Duodenal mucosa (tissue), 2 donors: ENCODE measurements at regions not wholly inside any gene's neighbourhood (a gene's known extent, or its start where the extent isn't known, plus 50 kb on each side); places are given as distances from the start of the nearest gene placed in this dataset.

Experiments
- H3K27ac ChIP-seq: one replicate; pipeline ENCODE4 v1.7.0; 2013; ENCODE audit warnings: low read depth, low read length
- H3K27me3 ChIP-seq, 2 donors: one replicate each; pipeline ENCODE4 v1.7.0; 2013; ENCODE audit warnings: low read length in 2 of 2, control low read depth in 1 of 2; ENCODE audit not compliant: insufficient read depth in 2 of 2, control insufficient read depth in 1 of 2
- H3K36me3 ChIP-seq, 2 donors: one replicate each; pipeline ENCODE4 v1.7.0; 2013; ENCODE audit warnings: low read length in 2 of 2, control low read depth in 1 of 2; ENCODE audit not compliant: insufficient read depth in 2 of 2, control insufficient read depth in 1 of 2
- H3K4me1 ChIP-seq, 2 donors: one replicate each; pipeline ENCODE4 v1.7.0; 2013; ENCODE audit warnings: low read length in 2 of 2, control low read depth in 1 of 2; ENCODE audit not compliant: insufficient read depth in 2 of 2, control insufficient read depth in 1 of 2
- H3K4me3 ChIP-seq, 2 donors: one replicate each; pipeline ENCODE4 v1.7.0; 2013; ENCODE audit warnings: low read length in 2 of 2, low read depth in 1 of 2
- H3K9ac ChIP-seq, 2 donors: one replicate each; pipeline ENCODE4 v1.7.0; 2013; ENCODE audit warnings: low read length in 2 of 2, low read depth in 1 of 2
- H3K9me3 ChIP-seq, 2 donors: one replicate each; pipeline ENCODE4 v1.7.0; 2013; ENCODE audit warnings: low read length in 2 of 2, control low read depth in 1 of 2; ENCODE audit not compliant: control insufficient read depth in 1 of 2

DNA sequence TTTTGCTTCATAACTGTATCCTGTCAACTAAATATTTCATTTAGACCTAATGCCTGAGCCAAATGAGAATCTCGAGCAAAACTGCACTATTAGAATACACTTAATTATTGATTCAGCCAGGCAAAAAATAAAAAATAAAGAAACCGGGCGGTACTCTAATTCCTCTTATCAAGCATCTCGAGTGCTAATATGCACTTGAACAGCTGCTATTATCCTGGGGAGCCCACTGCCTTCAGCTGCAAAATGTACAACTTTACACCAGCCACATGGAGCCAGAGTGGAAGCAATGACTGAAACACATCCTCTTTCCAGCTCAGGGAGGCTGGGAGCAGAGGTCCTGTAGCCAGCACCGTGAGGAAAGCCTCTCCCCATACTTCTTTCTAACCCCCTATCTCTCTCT lies 390.0 kb upstream of the CADM1 start:
- Histone ChIP-seq H3K27ac (no peak overlapping the region), H3K4me3 (no peak overlapping the region), H3K36me3 (no peaks in the 10 kb centered on the region), H3K9ac (no peak overlapping the region), H3K27me3 (no peaks in the 10 kb centered on the region), H3K9me3 (no peaks in the 10 kb centered on the region), H3K4me1 (no peaks in the 10 kb centered on the region)

DNA sequence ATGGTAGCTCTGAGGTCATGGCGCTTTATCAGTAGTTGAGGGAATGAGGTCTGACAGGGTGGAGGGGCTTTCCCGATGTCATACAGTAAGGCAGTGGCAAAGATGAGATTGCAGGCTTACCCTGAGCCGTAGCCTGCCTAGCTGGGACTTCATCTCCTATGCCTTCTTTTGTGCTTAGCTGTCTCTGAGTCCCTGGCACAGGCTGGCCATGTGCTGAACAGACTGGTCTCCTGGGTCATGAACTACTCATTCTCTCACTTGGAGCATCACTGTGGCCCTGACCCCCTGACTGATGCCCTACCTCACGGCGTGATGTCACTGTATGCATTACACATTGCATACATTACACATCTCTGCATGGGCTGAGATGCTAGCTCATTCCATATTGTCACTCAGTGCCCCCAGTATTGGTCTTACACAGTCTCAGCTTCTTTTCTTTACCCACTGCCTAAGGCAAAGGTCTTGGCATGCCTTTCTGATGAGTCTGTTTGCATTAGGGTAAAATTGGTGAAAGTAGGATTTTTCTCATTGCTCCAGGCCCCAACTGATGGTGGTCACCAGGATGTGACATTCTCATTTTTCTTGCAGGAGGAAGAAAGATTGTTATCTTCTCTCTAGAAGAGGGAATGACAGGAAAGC lies 389.4 kb upstream of the CADM1 start:
- Histone ChIP-seq H3K27ac (no peak overlapping the region), H3K9ac (no peak overlapping the region), H3K27me3 (no peaks in the 10 kb centered on the region), H3K4me1 (no peaks in the 10 kb centered on the region), H3K4me3 (no peak overlapping the region), H3K9me3 (no peaks in the 10 kb centered on the region), H3K36me3 (no peaks in the 10 kb centered on the region)

GRCh38 chr11:115892016-115892415 lies 387.8 kb upstream of the CADM1 start:
- Histone ChIP-seq H3K4me1 (no peaks in the 10 kb centered on the region), H3K27me3 (no peaks in the 10 kb centered on the region), H3K9me3 (no peaks in the 10 kb centered on the region), H3K27ac (no peak overlapping the region), H3K36me3 (no peaks in the 10 kb centered on the region), H3K9ac (no peak overlapping the region), H3K4me3 (no peak overlapping the region)

GRCh38 chr11:115891581-115891980 lies 387.4 kb upstream of the CADM1 start:
- H3K9ac ChIP-seq = no peak overlapping the region
- H3K36me3 ChIP-seq = no peaks in the 10 kb centered on the region
- H3K27ac ChIP-seq = no peak overlapping the region
- no peaks in the 10 kb centered on the region for H3K4me1 ChIP-seq
- H3K27me3 ChIP-seq = no peaks in the 10 kb centered on the region
- H3K9me3 ChIP-seq = no peaks in the 10 kb centered on the region
- H3K4me3 ChIP-seq = no peak overlapping the region

DNA sequence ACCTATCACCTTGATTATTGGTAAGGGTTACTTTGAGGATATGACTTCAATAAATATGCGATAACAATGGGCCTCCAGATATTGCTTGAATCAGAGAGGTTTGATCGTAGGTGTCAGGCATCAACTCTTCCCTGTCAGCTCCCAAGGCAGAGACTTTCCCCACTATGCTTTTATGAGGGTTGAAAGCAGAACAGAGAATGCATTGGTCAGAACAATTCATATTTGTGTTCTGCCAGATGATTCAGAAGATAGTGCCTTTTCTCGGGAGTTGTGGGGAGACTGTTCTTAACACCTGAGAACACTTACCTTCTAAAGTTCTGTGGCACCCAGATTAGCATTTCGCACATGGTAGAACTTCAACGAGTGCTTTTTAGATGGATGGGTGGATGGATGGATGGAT lies 386.3 kb upstream of the CADM1 start:
- Histone ChIP-seq H3K4me3 (no peak overlapping the region), H3K27me3 (no peaks in the 10 kb centered on the region), H3K9me3 (no peaks in the 10 kb centered on the region), H3K9ac (no peak overlapping the region), H3K27ac (no peak overlapping the region), H3K36me3 (no peaks in the 10 kb centered on the region), H3K4me1 (no peaks in the 10 kb centered on the region)

- Histone ChIP-seq H3K4me3 (no peak overlapping the region), H3K36me3 (no peaks in the 10 kb centered on the region), H3K4me1 (no peaks in the 10 kb centered on the region), H3K27me3 (no peaks in the 10 kb centered on the region), H3K9ac (no peak overlapping the region), H3K27ac (no peak overlapping the region), H3K9me3 (no peaks in the 10 kb centered on the region)
These were observed 385.5 kb upstream of the CADM1 start for GRCh38 chr11:115889712-115890111.

DNA sequence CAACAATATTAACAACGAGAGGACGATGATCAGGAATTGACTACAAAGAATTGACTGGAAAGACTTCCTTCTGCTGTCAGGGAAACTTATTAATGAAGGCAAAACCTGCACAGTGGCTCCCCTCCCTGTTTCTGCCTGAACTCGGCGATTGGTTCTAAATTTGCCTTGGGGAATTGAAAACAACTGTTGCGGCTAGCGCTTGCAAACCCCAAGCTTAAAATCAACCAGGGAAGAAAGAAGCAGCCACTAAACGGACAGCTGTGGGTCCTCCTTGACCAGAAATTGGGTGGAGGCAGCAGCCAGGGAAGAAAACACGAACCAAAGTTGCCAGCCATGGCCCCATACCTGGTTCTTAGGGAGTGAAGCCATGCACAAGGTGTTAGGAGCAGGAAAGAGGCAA lies 383.5 kb upstream of the CADM1 start:
- Histone ChIP-seq H3K36me3 (no peaks in the 10 kb centered on the region), H3K4me1 (no peaks in the 10 kb centered on the region), H3K4me3 (no peak overlapping the region), H3K27me3 (no peaks in the 10 kb centered on the region), H3K9me3 (no peaks in the 10 kb centered on the region), H3K9ac (no peak overlapping the region), H3K27ac (no peak overlapping the region)

DNA sequence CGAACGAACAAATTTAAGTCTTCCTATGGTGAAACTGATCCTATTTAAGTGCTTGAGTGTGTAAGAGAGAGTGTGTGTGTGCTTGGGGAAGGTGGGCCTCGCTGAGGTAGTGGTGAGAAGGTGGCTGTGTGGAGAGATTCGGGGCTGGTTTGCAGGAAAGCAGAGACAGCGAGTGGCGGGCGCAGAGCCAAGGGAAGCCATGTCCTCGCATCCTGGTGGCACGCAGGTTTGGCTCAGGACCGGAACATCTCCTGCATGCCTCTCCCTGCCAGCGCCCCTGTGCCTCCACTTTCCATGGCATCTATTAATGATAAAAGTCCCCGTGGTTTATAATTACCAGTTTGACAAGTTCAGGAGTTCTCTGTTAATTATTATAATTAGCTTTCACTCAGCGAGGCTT lies 383.1 kb upstream of the CADM1 start:
- Histone ChIP-seq H3K9ac (no peak overlapping the region), H3K27ac (no peak overlapping the region), H3K4me1 (no peaks in the 10 kb centered on the region), H3K36me3 (no peaks in the 10 kb centered on the region), H3K9me3 (no peaks in the 10 kb centered on the region), H3K4me3 (no peak overlapping the region), H3K27me3 (no peaks in the 10 kb centered on the region)

- H3K9ac ChIP-seq = no peak overlapping the region
- no peak overlapping the region for H3K4me3 ChIP-seq
- no peak overlapping the region for H3K27ac ChIP-seq
- H3K4me1 ChIP-seq = no peaks in the 10 kb centered on the region
- no peaks in the 10 kb centered on the region for H3K36me3 ChIP-seq
- H3K27me3 ChIP-seq = no peaks in the 10 kb centered on the region
- no peaks in the 10 kb centered on the region for H3K9me3 ChIP-seq
These were observed 382.2 kb upstream of the CADM1 start for GRCh38 chr11:115886422-115886733.

GRCh38 chr11:115885535-115886421 lies 381.6 kb upstream of the CADM1 start:
- no peaks in the 10 kb centered on the region for H3K27me3 ChIP-seq
- H3K4me3 ChIP-seq = no peak overlapping the region

More at GRCh38 chr11:115885535-115886421, 381.6 kb upstream of the CADM1 start:
- Histone ChIP-seq H3K4me1 (no peaks in the 10 kb centered on the region), H3K9ac (no peak overlapping the region), H3K9me3 (no peaks in the 10 kb centered on the region), H3K27ac (no peak overlapping the region), H3K36me3 (no peaks in the 10 kb centered on the region)
